ENCODE measurements at regions not wholly inside any gene's neighbourhood (a gene's known extent, or its start where the extent isn't known, plus 50 kb on each side); places are given as distances from the start of the nearest gene placed in this dataset.

DNA sequence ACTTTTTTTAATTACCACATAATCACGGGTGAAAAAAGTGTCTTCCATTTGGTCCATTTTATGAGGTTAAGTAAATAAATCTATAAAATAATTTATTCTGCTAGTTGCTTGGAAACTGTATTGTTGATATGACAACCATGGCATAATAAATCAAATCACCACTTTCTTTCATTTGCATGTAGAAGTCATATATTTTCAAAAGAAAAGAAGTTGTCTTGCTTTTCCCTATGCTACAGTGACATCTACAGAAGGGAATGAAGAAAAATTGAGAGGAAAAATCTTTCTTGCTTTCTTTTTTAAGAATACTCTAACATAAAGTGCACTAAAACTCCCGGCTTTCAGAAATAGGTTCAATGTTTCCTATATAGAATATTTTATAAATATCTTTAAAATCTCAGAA is 228.5 kb downstream of the ZBBX start:
- no peaks in the 10 kb centered on the region for H3K4me1 ChIP-seq (ENCODE audit: control insufficient read depth in 5 of 5, insufficient read depth in 5 of 5, low read length in 5 of 5)
- no peak overlapping the region for H3K27ac ChIP-seq (ENCODE audit: low read depth, low read length)
- H3K36me3 ChIP-seq (ENCODE audit: control insufficient read depth in 5 of 5, insufficient read depth in 5 of 5, low read length in 5 of 5) = no peaks in the 10 kb centered on the region
- peaks cover 0 to 9% (median 5%) of the 10 kb centered on the region in 5 donors for H3K9me3 ChIP-seq (ENCODE audit: control insufficient read depth in 5 of 5, low read length in 5 of 5)
- no peak overlapping the region for H3K9ac ChIP-seq (ENCODE audit: low read length in 5 of 5)
- no peaks in the 10 kb centered on the region for H3K27me3 ChIP-seq (ENCODE audit: control insufficient read depth in 5 of 5, insufficient read depth in 4 of 5, low read length in 5 of 5)
- no peak overlapping the region for H3K4me3 ChIP-seq (ENCODE audit: low read depth in 1 of 5, low read length in 5 of 5)

GRCh38 chr3:167148136-167148535 is 232.0 kb downstream of the ZBBX start:
- Histone ChIP-seq H3K27ac (ENCODE audit: low read depth, low read length) (no peak overlapping the region), H3K4me3 (ENCODE audit: low read depth in 1 of 5, low read length in 5 of 5) (no peak overlapping the region), H3K36me3 (ENCODE audit: control insufficient read depth in 5 of 5, insufficient read depth in 5 of 5, low read length in 5 of 5) (no peaks in the 10 kb centered on the region), H3K9me3 (ENCODE audit: control insufficient read depth in 5 of 5, low read length in 5 of 5) (no peaks in the 10 kb centered on the region), H3K9ac (ENCODE audit: low read length in 5 of 5) (no peak overlapping the region), H3K27me3 (ENCODE audit: control insufficient read depth in 5 of 5, insufficient read depth in 4 of 5, low read length in 5 of 5) (no peaks in the 10 kb centered on the region), H3K4me1 (ENCODE audit: control insufficient read depth in 5 of 5, insufficient read depth in 5 of 5, low read length in 5 of 5) (no peaks in the 10 kb centered on the region)

GRCh38 chr3:167146911-167147310 is 233.2 kb downstream of the ZBBX start:
- Histone ChIP-seq H3K27me3 (ENCODE audit: control insufficient read depth in 5 of 5, insufficient read depth in 4 of 5, low read length in 5 of 5) (no peaks in the 10 kb centered on the region), H3K4me3 (ENCODE audit: low read depth in 1 of 5, low read length in 5 of 5) (no peak overlapping the region), H3K9me3 (ENCODE audit: control insufficient read depth in 5 of 5, low read length in 5 of 5) (no peaks in the 10 kb centered on the region), H3K4me1 (ENCODE audit: control insufficient read depth in 5 of 5, insufficient read depth in 5 of 5, low read length in 5 of 5) (no peaks in the 10 kb centered on the region), H3K36me3 (ENCODE audit: control insufficient read depth in 5 of 5, insufficient read depth in 5 of 5, low read length in 5 of 5) (no peaks in the 10 kb centered on the region), H3K9ac (ENCODE audit: low read length in 5 of 5) (no peak overlapping the region), H3K27ac (ENCODE audit: low read depth, low read length) (no peak overlapping the region)

GRCh38 chr3:167125612-167126407 is 254.3 kb downstream of the ZBBX start:
- Histone ChIP-seq H3K27ac (ENCODE audit: low read depth, low read length) (no peak overlapping the region), H3K4me3 (ENCODE audit: low read depth in 1 of 5, low read length in 5 of 5) (no peak overlapping the region), H3K36me3 (ENCODE audit: control insufficient read depth in 5 of 5, insufficient read depth in 5 of 5, low read length in 5 of 5) (no peaks in the 10 kb centered on the region), H3K9me3 (ENCODE audit: control insufficient read depth in 5 of 5, low read length in 5 of 5) (no peaks in the 10 kb centered on the region), H3K9ac (ENCODE audit: low read length in 5 of 5) (no peak overlapping the region), H3K27me3 (ENCODE audit: control insufficient read depth in 5 of 5, insufficient read depth in 4 of 5, low read length in 5 of 5) (no peaks in the 10 kb centered on the region), H3K4me1 (ENCODE audit: control insufficient read depth in 5 of 5, insufficient read depth in 5 of 5, low read length in 5 of 5) (no peaks in the 10 kb centered on the region)

- H3K9ac ChIP-seq (ENCODE audit: low read length in 5 of 5) = no peak overlapping the region
- H3K36me3 ChIP-seq (ENCODE audit: control insufficient read depth in 5 of 5, insufficient read depth in 5 of 5, low read length in 5 of 5) = no peaks in the 10 kb centered on the region
- no peaks in the 10 kb centered on the region for H3K27me3 ChIP-seq (ENCODE audit: control insufficient read depth in 5 of 5, insufficient read depth in 4 of 5, low read length in 5 of 5)
- H3K9me3 ChIP-seq (ENCODE audit: control insufficient read depth in 5 of 5, low read length in 5 of 5) = no peaks in the 10 kb centered on the region
- H3K4me3 ChIP-seq (ENCODE audit: low read depth in 1 of 5, low read length in 5 of 5) = no peak overlapping the region
- H3K27ac ChIP-seq (ENCODE audit: low read depth, low read length) = no peak overlapping the region
- H3K4me1 ChIP-seq (ENCODE audit: control insufficient read depth in 5 of 5, insufficient read depth in 5 of 5, low read length in 5 of 5) = no peaks in the 10 kb centered on the region
Measured at GRCh38 chr3:167120828-167121227, 259.3 kb downstream of the ZBBX start.

DNA sequence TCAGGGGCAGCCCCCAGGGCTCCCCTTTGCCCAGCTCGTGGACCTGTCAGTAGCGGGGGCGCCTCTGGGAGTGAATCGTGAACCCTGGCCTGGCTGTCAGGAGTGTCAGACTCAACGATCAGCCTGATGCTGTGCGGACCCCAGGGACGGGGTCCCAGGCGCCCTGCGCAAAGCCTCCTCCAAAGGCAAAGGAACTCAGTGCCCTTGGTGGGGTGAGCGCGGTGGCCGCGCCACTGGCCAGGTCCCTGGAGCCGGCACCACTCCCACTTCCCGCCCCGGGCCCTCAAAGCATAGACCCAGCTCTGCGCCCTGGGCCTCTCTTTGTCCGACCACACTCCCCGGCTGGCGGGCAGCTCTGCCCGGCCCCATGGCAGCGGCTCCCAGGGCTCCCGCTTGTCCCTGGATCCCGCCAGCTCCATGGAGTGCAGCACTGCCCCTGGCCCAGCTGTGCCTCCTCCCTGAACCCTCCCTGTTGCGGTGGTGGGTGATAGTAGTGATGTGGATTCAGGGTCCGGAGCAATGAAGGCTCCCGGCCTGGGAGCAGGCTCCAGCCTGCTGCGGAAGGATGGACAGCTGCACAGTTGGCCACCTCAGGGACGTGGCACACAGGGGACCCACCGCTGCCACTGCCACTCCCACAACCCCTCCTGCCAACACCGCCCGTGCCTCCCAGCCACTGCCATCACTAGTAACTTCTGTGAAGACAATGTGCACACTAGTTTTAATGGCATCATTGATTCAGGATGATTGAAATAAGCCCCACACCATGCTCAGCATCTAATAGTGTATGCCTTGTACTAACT is 263.8 kb downstream of the ZBBX start:
- Histone ChIP-seq H3K27me3 (ENCODE audit: control insufficient read depth in 5 of 5, insufficient read depth in 4 of 5, low read length in 5 of 5) (no peaks in the 10 kb centered on the region), H3K36me3 (ENCODE audit: control insufficient read depth in 5 of 5, insufficient read depth in 5 of 5, low read length in 5 of 5) (no peaks in the 10 kb centered on the region), H3K9me3 (ENCODE audit: control insufficient read depth in 5 of 5, low read length in 5 of 5) (peaks cover 0 to 4% (median 0%) of the 10 kb centered on the region in 5 donors), H3K9ac (ENCODE audit: low read length in 5 of 5) (no peak overlapping the region), H3K4me1 (ENCODE audit: control insufficient read depth in 5 of 5, insufficient read depth in 5 of 5, low read length in 5 of 5) (peaks cover 0 to 6% (median 2%) of the 10 kb centered on the region in 5 donors), H3K27ac (ENCODE audit: low read depth, low read length) (no peak overlapping the region), H3K4me3 (ENCODE audit: low read depth in 1 of 5, low read length in 5 of 5) (no peak overlapping the region)

GRCh38 chr3:167115331-167115934 is 264.7 kb downstream of the ZBBX start:
- Histone ChIP-seq H3K9me3 (ENCODE audit: control insufficient read depth in 5 of 5, low read length in 5 of 5) (peaks cover 0 to 4% (median 0%) of the 10 kb centered on the region in 5 donors), H3K4me3 (ENCODE audit: low read depth in 1 of 5, low read length in 5 of 5) (no peak overlapping the region), H3K27ac (ENCODE audit: low read depth, low read length) (no peak overlapping the region), H3K9ac (ENCODE audit: low read length in 5 of 5) (no peak overlapping the region), H3K4me1 (ENCODE audit: control insufficient read depth in 5 of 5, insufficient read depth in 5 of 5, low read length in 5 of 5) (peaks cover 0 to 6% (median 2%) of the 10 kb centered on the region in 5 donors), H3K36me3 (ENCODE audit: control insufficient read depth in 5 of 5, insufficient read depth in 5 of 5, low read length in 5 of 5) (no peaks in the 10 kb centered on the region), H3K27me3 (ENCODE audit: control insufficient read depth in 5 of 5, insufficient read depth in 4 of 5, low read length in 5 of 5) (no peaks in the 10 kb centered on the region)

GRCh38 chr3:167114619-167115018 is 265.5 kb downstream of the ZBBX start:
- Histone ChIP-seq H3K9ac (ENCODE audit: low read length in 5 of 5) (no peak overlapping the region), H3K36me3 (ENCODE audit: control insufficient read depth in 5 of 5, insufficient read depth in 5 of 5, low read length in 5 of 5) (no peaks in the 10 kb centered on the region), H3K4me3 (ENCODE audit: low read depth in 1 of 5, low read length in 5 of 5) (no peak overlapping the region), H3K27me3 (ENCODE audit: control insufficient read depth in 5 of 5, insufficient read depth in 4 of 5, low read length in 5 of 5) (no peaks in the 10 kb centered on the region), H3K4me1 (ENCODE audit: control insufficient read depth in 5 of 5, insufficient read depth in 5 of 5, low read length in 5 of 5) (peaks cover 0 to 6% (median 2%) of the 10 kb centered on the region in 5 donors), H3K9me3 (ENCODE audit: control insufficient read depth in 5 of 5, low read length in 5 of 5) (peaks cover 0 to 4% (median 0%) of the 10 kb centered on the region in 5 donors), H3K27ac (ENCODE audit: low read depth, low read length) (no peak overlapping the region)

DNA sequence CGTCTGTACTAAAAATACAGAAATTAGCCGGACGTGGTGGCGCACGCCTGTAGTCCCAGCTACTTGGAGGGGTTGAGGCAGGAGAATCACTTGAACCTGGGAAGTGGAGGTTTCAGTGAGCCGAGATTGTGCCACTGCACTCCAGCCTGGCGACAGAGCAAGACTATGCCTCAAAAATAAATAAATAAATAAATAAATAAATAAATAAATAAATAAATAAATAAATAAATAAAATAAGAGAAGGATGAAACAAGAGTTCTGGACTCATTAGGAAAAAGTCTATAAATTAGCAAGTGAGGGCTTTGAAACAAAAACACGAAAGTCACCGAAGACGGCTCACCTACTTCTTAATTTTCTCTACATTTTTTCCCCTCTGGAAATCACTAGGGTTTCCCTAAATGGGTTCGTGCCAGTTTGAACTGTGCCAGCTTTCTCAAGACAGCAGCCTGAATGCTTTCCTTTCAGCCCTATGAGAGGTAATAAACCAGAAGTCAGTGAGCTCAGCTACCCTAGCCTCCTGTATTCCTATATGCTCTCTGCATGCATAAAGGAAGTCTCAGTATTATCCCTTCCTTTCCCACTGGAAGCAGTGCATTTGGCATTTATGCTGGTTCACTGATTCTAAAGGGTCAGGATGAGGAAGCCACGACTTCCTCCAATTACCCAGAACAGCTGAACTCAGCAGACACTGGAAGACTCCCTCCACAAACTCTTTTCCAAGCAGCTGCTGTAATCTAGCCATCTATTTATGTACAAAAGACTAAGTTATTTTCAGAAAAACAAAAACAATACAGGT is 266.9 kb downstream of the ZBBX start:
- Histone ChIP-seq H3K36me3 (ENCODE audit: control insufficient read depth in 5 of 5, insufficient read depth in 5 of 5, low read length in 5 of 5) (no peaks in the 10 kb centered on the region), H3K9me3 (ENCODE audit: control insufficient read depth in 5 of 5, low read length in 5 of 5) (peaks cover 0 to 4% (median 0%) of the 10 kb centered on the region in 5 donors), H3K9ac (ENCODE audit: low read length in 5 of 5) (no peak overlapping the region), H3K27ac (ENCODE audit: low read depth, low read length) (no peak overlapping the region), H3K27me3 (ENCODE audit: control insufficient read depth in 5 of 5, insufficient read depth in 4 of 5, low read length in 5 of 5) (no peaks in the 10 kb centered on the region), H3K4me3 (ENCODE audit: low read depth in 1 of 5, low read length in 5 of 5) (no peak overlapping the region), H3K4me1 (ENCODE audit: control insufficient read depth in 5 of 5, insufficient read depth in 5 of 5, low read length in 5 of 5) (peaks cover 0 to 6% (median 2%) of the 10 kb centered on the region in 5 donors)
